Endothelial cell of umbilical vein (primary cell): ENCODE measurements at regions not wholly inside any gene's neighbourhood (a gene's known extent, or its start where the extent isn't known, plus 50 kb on each side); places are given as distances from the start of the nearest gene placed in this dataset.

Source experiments
- BruUV-seq: library from RNA; stranded (reverse); fragments of 400-500 nt; replicated peaks from 2 replicates; lab custom pipeline; 2021; lab: Mats Ljungman, UMichigan
- CTCF ChIA-PET: fragments of 300-600, 350-600 bp; sonication (Branson Sonifier 250); formaldehyde crosslinking; loops from one replicate; lab custom pipeline; 2021; ENCODE audit warnings: antibody characterized with exemption, inconsistent platforms; lab: Charles Lee
- POLR2A ChIA-PET: fragments of 300-600, 350-600 bp; sonication (Branson Sonifier 250); formaldehyde crosslinking; loops from one replicate; lab custom pipeline; 2021; ENCODE audit warnings: antibody characterized with exemption, inconsistent platforms; lab: Charles Lee
- DNase-seq: peaks from one replicate; pipeline ENCODE4 v3.0.0-alpha.2; 2011; ENCODE audit warnings: low read depth, low spot score
- FAIRE-seq: peaks from 2 replicates; lab custom pipeline; 2011; peaks lifted over from hg19 to GRCh38; lab: Jason Lieb, UNC
- H2AFZ ChIP-seq: 2 replicates; pipeline ENCODE4 v1.6.0; 2012; ENCODE audit warnings: low read depth, low read length, control low read depth, inconsistent platforms
- H3K27ac ChIP-seq: 2 replicates; pipeline ENCODE4 v1.5.1; 2011; ENCODE audit warnings: low read depth, mild to moderate bottlenecking, control low read depth, low read length, moderate library complexity; ENCODE audit not compliant: insufficient read depth
- H3K27me3 ChIP-seq, 2 experiments: 2 replicates each; pipeline versions ENCODE4 v1.6.0 to v1.6.1; 2011; ENCODE audit warnings: low read length in 2 of 2, mixed read lengths in 1 of 2; ENCODE audit not compliant: control insufficient read depth in 2 of 2, insufficient read depth in 2 of 2
- H3K36me3 ChIP-seq, 2 experiments: 2 replicates in 1 of 2; 3 replicates in 1 of 2; pipeline ENCODE4 v1.5.1; 2011; ENCODE audit warnings: low read length in 2 of 2, mild to moderate bottlenecking in 1 of 2, moderate library complexity in 1 of 2; ENCODE audit not compliant: control insufficient read depth in 2 of 2, insufficient read depth in 2 of 2; ENCODE audit errors: extremely low read depth in 1 of 2
- H3K4me1 ChIP-seq: 3 replicates; pipeline ENCODE4 v1.5.1; 2011; ENCODE audit warnings: mild to moderate bottlenecking, low read length; ENCODE audit not compliant: control insufficient read depth, insufficient read depth; ENCODE audit errors: extremely low read depth
- H3K4me2 ChIP-seq: 2 replicates; pipeline ENCODE4 v1.6.1; 2011; ENCODE audit warnings: low read length, control low read depth, mixed read lengths; ENCODE audit not compliant: insufficient read depth
- H3K4me3 ChIP-seq, 3 experiments: fragments of 200-600 bp in 1 of 3; sonication (generic), shearing (Covaris generic) in 1 of 3; replicated peaks in 1 of 3; 2 replicates each; pipeline ENCODE4 v1.5.1; 2011 to 2016; ENCODE audit warnings: control low read depth in 3 of 3, low read length in 3 of 3, mild to moderate bottlenecking in 2 of 3, inconsistent platforms in 1 of 3, low read depth in 1 of 3, moderate library complexity in 1 of 3; ENCODE audit not compliant: insufficient read depth in 1 of 3
- H3K79me2 ChIP-seq: 2 replicates; pipeline ENCODE4 v1.6.0; 2012; ENCODE audit warnings: low read length, inconsistent platforms; ENCODE audit not compliant: control insufficient read depth, insufficient read depth
- H3K9ac ChIP-seq: replicated peaks from 2 replicates; pipeline ENCODE3; 2011; ENCODE audit warnings: low read length, control low read depth; ENCODE audit not compliant: insufficient read depth; ENCODE audit errors: extremely low read depth
- H3K9me1 ChIP-seq: replicated peaks from 3 replicates; pipeline ENCODE4 v1.6.0; 2011; ENCODE audit warnings: mild to moderate bottlenecking, low read length; ENCODE audit not compliant: control insufficient read depth, insufficient read depth; ENCODE audit errors: extremely low read depth
- H3K9me3 ChIP-seq: replicated peaks from 2 replicates; pipeline ENCODE4 v1.5.1; 2012; ENCODE audit warnings: low read length, inconsistent platforms; ENCODE audit not compliant: control insufficient read depth, insufficient read depth
- H4K20me1 ChIP-seq: replicated peaks from 2 replicates; pipeline ENCODE3; 2011; ENCODE audit warnings: mild to moderate bottlenecking, low read length; ENCODE audit not compliant: control insufficient read depth, insufficient read depth; ENCODE audit errors: extremely low read depth
- CTCF ChIP-seq, 2 donors: IDR thresholded peaks; 1 replicate in 1 of 2; 2 replicates in 1 of 2; pipeline ENCODE4 v1.5.1; 2011; ENCODE audit warnings: low read length in 2 of 2, mild to moderate bottlenecking in 2 of 2, moderate library complexity in 2 of 2, control low read depth in 1 of 2, inconsistent platforms in 1 of 2, low read depth in 1 of 2; ENCODE audit not compliant: insufficient read depth in 1 of 2; ENCODE audit errors: extremely low read depth in 1 of 2
- EZH2 ChIP-seq: IDR thresholded peaks from 2 replicates; pipeline ENCODE4 v1.6.1; 2012; ENCODE audit warnings: borderline replicate concordance, low read depth, mild to moderate bottlenecking, moderate library complexity, low read length, inconsistent platforms; ENCODE audit not compliant: severe bottlenecking
- FOS ChIP-seq: IDR thresholded peaks from 2 replicates; pipeline ENCODE4 v1.6.1; 2011; ENCODE audit warnings: mild to moderate bottlenecking, low read length, moderate library complexity, borderline replicate concordance; ENCODE audit not compliant: insufficient read depth
- GATA2 ChIP-seq: IDR thresholded peaks from 2 replicates; pipeline ENCODE4 v1.7.0; 2011; ENCODE audit warnings: low read depth, mild to moderate bottlenecking, moderate library complexity, mixed read lengths, low read length; ENCODE audit not compliant: insufficient read length, insufficient read depth
- JUN ChIP-seq: IDR thresholded peaks from 2 replicates; pipeline ENCODE4 v1.6.1; 2011; ENCODE audit warnings: borderline replicate concordance, low read depth; ENCODE audit not compliant: insufficient read length, insufficient read depth
- MAX ChIP-seq: IDR thresholded peaks from 2 replicates; pipeline ENCODE4 v1.6.1; 2011; ENCODE audit not compliant: insufficient read depth, insufficient read length
- MYC ChIP-seq: IDR thresholded peaks from one replicate; pipeline ENCODE4 v1.6.1; 2011; ENCODE audit warnings: mild to moderate bottlenecking, low read depth, low read length
- POLR2A ChIP-seq: IDR thresholded peaks from 2 replicates; pipeline ENCODE4 v1.6.1; 2012; ENCODE audit warnings: low read depth, mild to moderate bottlenecking, control low read depth, low read length
- POLR2AphosphoS5 ChIP-seq: IDR thresholded peaks from 2 replicates; pipeline ENCODE4 v1.6.1; 2012; ENCODE audit warnings: low read depth, mild to moderate bottlenecking, control low read depth, low read length, moderate library complexity; ENCODE audit not compliant: insufficient read depth
- dilution Hi-C: fragments of 300-500 bp; cut with MboI; formaldehyde crosslinking; loops from one replicate; pipeline ENCODE4 v1.15.0; 2019; ENCODE audit warnings: low sequenced_read_pairs; ENCODE audit not compliant: extremely low pct_ligation_motif_present
- intact Hi-C: fragments of 100-400 bp; cut with micrococcal nuclease; formaldehyde crosslinking; loops from one replicate; pipeline ENCODE4 v1.10.0; 2022

GRCh38 chr10:118238573-118239235 lies 103.4 kb downstream of the FAM204A start:
- Histone ChIP-seq H3K79me2 (no peaks in the 10 kb centered on the region), H3K9me3 (no peaks in the 10 kb centered on the region), H3K36me3 (no peaks in the 10 kb centered on the region), H3K4me2 (no peak overlapping the region), H3K4me1 (no peaks in the 10 kb centered on the region), H3K4me3 (no peak overlapping the region), H3K27ac (no peak overlapping the region), H2AFZ (no peak overlapping the region), H4K20me1 (no peaks in the 10 kb centered on the region), H3K9me1 (no peaks in the 10 kb centered on the region), H3K27me3 (peaks cover 4 to 9% of the 10 kb centered on the region in 2 experiments), H3K9ac (no peak overlapping the region)
- FAIRE-seq: no peak
- no TSS peak for BruUV-seq
- no peak for TF ChIP-seq MAX
- TF ChIP-seq GATA2: no peak
- TF ChIP-seq FOS: no peak
- no peak for TF ChIP-seq MYC
- TF ChIP-seq CTCF (IDR thresholded peaks at IDR 0.05; ENCODE audit: extremely low read depth in 1 of 2, insufficient read depth in 1 of 2, low read depth in 1 of 2, low read length in 2 of 2): no peak
- TF ChIP-seq EZH2: no peak
- TF ChIP-seq POLR2A: no peak
- no peak for TF ChIP-seq JUN
- TF ChIP-seq POLR2AphosphoS5: no peak
- ChIA-PET CTCF (interaction anchor here (1.0 to 6.4 kb wide), 3 partner anchors 741 to 795 kb away, joined by 4 to 133 read pairs (median 4); no protein-coding TSS in a partner anchor), POLR2A (no interaction called here)
- DNase-seq: no peak
- dilution Hi-C loops (no loop called here), intact Hi-C loops (no loop called here)
